SK-N-SH (cell line): ENCODE measurements at regions not wholly inside any gene's neighbourhood (a gene's known extent, or its start where the extent isn't known, plus 50 kb on each side); places are given as distances from the start of the nearest gene placed in this dataset.

Experiments
- CTCF ChIA-PET: fragments of 300-600, 350-600 bp; formaldehyde crosslinking; extraction: SDS; loops from one replicate; lab custom pipeline; 2021; lab: Yijun Ruan, JAX
- POLR2A ChIA-PET: fragments of 350-600 bp; sonication (Branson Sonifier 250); formaldehyde crosslinking; extraction: SDS; loops from one replicate; lab custom pipeline; 2020; ENCODE audit warnings: antibody characterized with exemption, inconsistent platforms; lab: Yijun Ruan, JAX
- DNase-seq: peaks from one replicate; pipeline ENCODE4 v3.0.0; 2012
- H2AFZ ChIP-seq: fragments of 200-600 bp; sonication (generic); 2 replicates; pipeline ENCODE4 v1.8.1; 2016; ENCODE audit warnings: antibody characterized with exemption, mild to moderate bottlenecking, low read depth
- H3F3A ChIP-seq: fragments of 200-600 bp; sonication (generic); replicated peaks from 2 replicates; pipeline ENCODE3; 2016; ENCODE audit warnings: antibody characterized with exemption, mild to moderate bottlenecking; ENCODE audit not compliant: insufficient read depth
- H3K27ac ChIP-seq, 2 experiments: fragments of 200-500 bp in 1 of 2; fragments of 200-600 bp in 1 of 2; sonication (Bioruptor generic) in 1 of 2; sonication (generic), shearing (Covaris generic) in 1 of 2; 2 replicates each; pipeline versions ENCODE4 v1.5.1 to v1.6.1; 2014 to 2016; ENCODE audit warnings: low read depth in 2 of 2, inconsistent platforms in 1 of 2, low read length in 1 of 2, mild to moderate bottlenecking in 1 of 2, mixed read lengths in 1 of 2
- H3K27me3 ChIP-seq: fragments of 200-600 bp; sonication (generic), shearing (Covaris generic); 2 replicates; pipeline ENCODE4 v1.6.1; 2016; ENCODE audit warnings: mixed run types; ENCODE audit not compliant: insufficient read depth
- H3K36me3 ChIP-seq, 2 experiments: fragments of 200-500 bp in 1 of 2; fragments of 200-600 bp in 1 of 2; sonication (Bioruptor generic) in 1 of 2; sonication (generic) in 1 of 2; replicated peaks in 1 of 2; 2 replicates each; pipeline versions ENCODE3 to v1.5.1; 2014 to 2016; ENCODE audit warnings: low read length in 1 of 2, mild to moderate bottlenecking in 1 of 2; ENCODE audit not compliant: insufficient read depth in 2 of 2, control insufficient read depth in 1 of 2
- H3K4me1 ChIP-seq, 2 experiments: fragments of 200-500 bp in 1 of 2; fragments of 200-600 bp in 1 of 2; sonication (Bioruptor generic) in 1 of 2; sonication (generic), shearing (Covaris generic) in 1 of 2; 2 replicates each; pipeline versions ENCODE4 v1.5.1 to v1.6.1; 2014 to 2016; ENCODE audit warnings: low read depth in 1 of 2, low read length in 1 of 2, mixed run types in 1 of 2; ENCODE audit not compliant: insufficient read depth in 2 of 2, control insufficient read depth in 1 of 2
- H3K4me2 ChIP-seq: fragments of 200-600 bp; sonication (generic), shearing (Covaris generic); 2 replicates; pipeline ENCODE4 v1.6.1; 2017; ENCODE audit warnings: mixed run types
- H3K4me3 ChIP-seq, 2 experiments: fragments of 200-500 bp in 1 of 2; fragments of 200-600 bp in 1 of 2; sonication (Bioruptor generic) in 1 of 2; sonication (generic), shearing (Covaris generic) in 1 of 2; 2 replicates each; pipeline versions ENCODE4 v1.5.1 to v1.8.1; 2014 to 2016; ENCODE audit warnings: low read depth in 2 of 2, inconsistent platforms in 1 of 2, low read length in 1 of 2, mild to moderate bottlenecking in 1 of 2, mixed read lengths in 1 of 2, moderate library complexity in 1 of 2
- H3K79me2 ChIP-seq: fragments of 200-600 bp; sonication (generic); 2 replicates; pipeline ENCODE4 v1.8.1; 2017; ENCODE audit warnings: mild to moderate bottlenecking; ENCODE audit not compliant: insufficient read depth
- H3K9ac ChIP-seq: fragments of 200-600 bp; sonication (generic); 2 replicates; pipeline ENCODE4 v1.6.1; 2017; ENCODE audit warnings: mixed run types
- H3K9me2 ChIP-seq: fragments of 200-600 bp; sonication (generic); 2 replicates; pipeline ENCODE4 v1.6.1; 2017; ENCODE audit warnings: mixed run types
- H3K9me3 ChIP-seq: fragments of 200-600 bp; sonication (generic); 2 replicates; pipeline ENCODE4 v1.6.1; 2017; ENCODE audit warnings: mixed run types, mild to moderate bottlenecking, moderate library complexity
- H4K20me1 ChIP-seq: fragments of 200-600 bp; sonication (generic); 2 replicates; pipeline ENCODE4 v1.6.1; 2017; ENCODE audit warnings: mild to moderate bottlenecking, mixed run types; ENCODE audit not compliant: insufficient read depth
- CHD2 ChIP-seq: fragments of 150-350 bp; IDR thresholded peaks from 2 replicates; pipeline ENCODE4 v1.6.1; 2018; ENCODE audit warnings: low read length; ENCODE audit not compliant: partially characterized antibody
- EP300 ChIP-seq, 2 experiments: IDR thresholded peaks; 2 replicates each; pipeline versions ENCODE4 v1.4.0 to v1.6.1; 2012; ENCODE audit warnings: borderline replicate concordance in 1 of 2, low read depth in 1 of 2, low read length in 1 of 2
- EZH2phosphoT487 ChIP-seq: fragments of 200-600 bp; sonication (generic); IDR thresholded peaks from 2 replicates; pipeline ENCODE4 v1.6.1; 2017; ENCODE audit warnings: low read depth, mixed run types, mild to moderate bottlenecking, antibody characterized with exemption, moderate library complexity, borderline replicate concordance
- GATA2 ChIP-seq: sonication (generic); formaldehyde crosslinking; IDR thresholded peaks from 2 replicates; pipeline ENCODE4 v1.5.0; 2020; ENCODE audit warnings: mild to moderate bottlenecking, missing genetic modification reagents
- MAX ChIP-seq: IDR thresholded peaks from 2 replicates; pipeline ENCODE4 v1.4.0; 2012; ENCODE audit warnings: low read depth
- MEF2A ChIP-seq: IDR thresholded peaks from 2 replicates; pipeline ENCODE4 v1.4.0; 2012; ENCODE audit warnings: low read depth, borderline replicate concordance
- MXI1 ChIP-seq: IDR thresholded peaks from 2 replicates; pipeline ENCODE4 v1.6.1; 2012; ENCODE audit warnings: mild to moderate bottlenecking, low read depth, low read length, improper control_type of control experiment
- RAD21 ChIP-seq: IDR thresholded peaks from 2 replicates; pipeline ENCODE4 v1.6.1; 2012; ENCODE audit warnings: mild to moderate bottlenecking, low read length
- RCOR1 ChIP-seq: fragments of 150-350 bp; IDR thresholded peaks from 2 replicates; pipeline ENCODE4 v1.6.1; 2017; ENCODE audit warnings: antibody characterized with exemption, low read length
- REST ChIP-seq: IDR thresholded peaks from 2 replicates; pipeline ENCODE4 v1.6.1; 2012; ENCODE audit warnings: mild to moderate bottlenecking, low read depth, low read length, moderate library complexity
- RFX5 ChIP-seq: IDR thresholded peaks from 2 replicates; pipeline ENCODE4 v1.6.1; 2012; ENCODE audit warnings: mild to moderate bottlenecking, improper control_type of control experiment, low read length
- TCF12 ChIP-seq: IDR thresholded peaks from 2 replicates; pipeline ENCODE4 v1.4.0; 2012
- TEAD4 ChIP-seq: IDR thresholded peaks from 2 replicates; pipeline ENCODE4 v1.4.0; 2012; ENCODE audit warnings: mild to moderate bottlenecking, borderline replicate concordance; ENCODE audit not compliant: insufficient read depth
- USF1 ChIP-seq: IDR thresholded peaks from 2 replicates; pipeline ENCODE4 v1.4.0; 2012; ENCODE audit warnings: low read depth, borderline replicate concordance
- WGBS: methylation state at CpG from one replicate; pipeline ENCODE4 v1.1.6; 2017; ENCODE audit warnings: low lambda C conversion rate; 5-methylcytosine and 5-hydroxymethylcytosine counted together

DNA sequence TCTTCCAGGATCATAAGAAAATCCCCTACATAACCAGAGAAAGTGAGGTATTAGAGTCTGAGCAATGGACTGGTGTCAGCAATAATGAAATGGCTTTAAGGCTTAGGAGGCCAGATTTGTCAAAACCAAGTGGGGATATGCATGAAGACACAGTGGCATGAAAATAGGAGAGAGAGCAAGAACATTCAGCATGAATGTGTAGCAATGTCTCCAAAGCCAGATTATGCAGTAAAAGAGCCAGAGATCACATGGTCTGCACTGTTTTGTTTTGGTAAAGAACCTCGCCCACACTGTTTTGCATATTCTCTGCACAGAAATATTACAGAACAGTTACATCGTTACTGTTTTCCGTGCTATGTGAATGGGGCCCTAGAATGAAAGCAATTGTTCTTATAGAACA, 589.4 kb downstream of the PLPP3 start (continued):
- TF ChIP-seq REST (no peak), MEF2A (no peak)
- TF ChIP-seq, all 33 proteins: peak for 0

- Histone ChIP-seq H3F3A (no peaks in the 10 kb centered on the region), H3K4me1 (peaks cover 0 to 18% of the 10 kb centered on the region in 2 experiments; a peak in 2 of 4 replicates), H3K79me2 (no peaks in the 10 kb centered on the region), H3K27ac (peak overlapping the region in 1 of 2 experiments; percentile 98; a peak in 2 of 4 replicates), H3K36me3 (no peaks in the 10 kb centered on the region), H3K27me3 (no peaks in the 10 kb centered on the region), H2AFZ (no peak overlapping the region), H3K4me2 (no peak overlapping the region), H3K4me3 (no peak overlapping the region), H3K9me2 (no peaks in the 10 kb centered on the region), H3K9me3 (no peaks in the 10 kb centered on the region), H4K20me1 (no peaks in the 10 kb centered on the region), H3K9ac (no peak overlapping the region)
- 73% methylated on average over 1 of the region's 1 CpG for WGBS
- TF ChIP-seq USF1 (no peak), MAX (no peak), RFX5 (no peak), RAD21 (peak; percentile 22; the same call in 1 of the 2 replicates), CHD2 (peak; percentile 51), MXI1 (peak; percentile 17; the same call in 1 of the 2 replicates), GATA2 (peak; percentile 83), EP300 (IDR thresholded peaks at IDR 0.05; ENCODE audit: borderline replicate concordance in 1 of 2, low read depth in 1 of 2, low read length in 1 of 2) (peak in 1 of 2 experiments; percentile 99; a peak in 2 of 4 replicates), TCF12 (peak; percentile 48), TEAD4 (no peak), RCOR1 (peak; percentile 67; the same call in 1 of the 2 replicates), EZH2phosphoT487 (no peak)
- POLR2A ChIA-PET: interaction anchor here (0.9 kb wide), 1 partner anchor 589 kb away, joined by 3 read pairs; no protein-coding TSS in a partner anchor
- CTCF ChIA-PET: interaction anchor here (0.8 to 1.9 kb wide), 3 partner anchors 144 to 590 kb away, joined by 3 to 4 read pairs (median 3); partner anchors contain the start of gene PLPP3
- peak; percentile 21 for DNase-seq
Measured at GRCh38 chr1:55988963-55989452, 590.4 kb downstream of the PLPP3 start.
